C4-2B (cell line): ENCODE measurements at regions not wholly inside any gene's neighbourhood (a gene's known extent, or its start where the extent isn't known, plus 50 kb on each side); places are given as distances from the start of the nearest gene placed in this dataset.

Experiments
- ZFX ChIP-seq: fragments of 450-650 bp; IDR thresholded peaks from 2 replicates; pipeline ENCODE4 v1.6.1; 2017
- TF ChIP-seq, protein P1 (sequence below): fragments of 450-650 bp; conservative IDR thresholded peaks from 2 replicates; pipeline ENCODE4 v1.5.1; 2017; ENCODE audit warnings: mild to moderate bottlenecking

DNA sequence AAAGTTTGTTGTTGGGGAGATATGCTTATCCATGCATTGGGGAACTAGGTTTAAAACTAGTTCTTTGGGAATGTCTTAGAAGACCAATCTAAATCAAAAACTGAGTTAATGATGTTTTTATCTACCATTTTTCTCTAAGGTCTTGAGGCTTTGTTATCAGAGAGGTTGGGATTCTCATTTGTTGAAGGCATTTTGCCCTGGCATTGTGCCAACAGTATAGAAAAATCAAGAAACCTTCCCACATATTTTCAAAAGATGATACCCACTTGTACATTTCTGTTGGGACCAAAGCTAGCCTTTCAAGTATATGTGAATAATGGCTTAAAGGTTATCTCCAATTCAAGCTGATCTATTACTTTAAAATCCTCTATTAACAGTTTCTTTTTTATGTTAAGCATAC, 419.8 kb upstream of the KIF2A start:
- TF ChIP-seq, protein P1, sequence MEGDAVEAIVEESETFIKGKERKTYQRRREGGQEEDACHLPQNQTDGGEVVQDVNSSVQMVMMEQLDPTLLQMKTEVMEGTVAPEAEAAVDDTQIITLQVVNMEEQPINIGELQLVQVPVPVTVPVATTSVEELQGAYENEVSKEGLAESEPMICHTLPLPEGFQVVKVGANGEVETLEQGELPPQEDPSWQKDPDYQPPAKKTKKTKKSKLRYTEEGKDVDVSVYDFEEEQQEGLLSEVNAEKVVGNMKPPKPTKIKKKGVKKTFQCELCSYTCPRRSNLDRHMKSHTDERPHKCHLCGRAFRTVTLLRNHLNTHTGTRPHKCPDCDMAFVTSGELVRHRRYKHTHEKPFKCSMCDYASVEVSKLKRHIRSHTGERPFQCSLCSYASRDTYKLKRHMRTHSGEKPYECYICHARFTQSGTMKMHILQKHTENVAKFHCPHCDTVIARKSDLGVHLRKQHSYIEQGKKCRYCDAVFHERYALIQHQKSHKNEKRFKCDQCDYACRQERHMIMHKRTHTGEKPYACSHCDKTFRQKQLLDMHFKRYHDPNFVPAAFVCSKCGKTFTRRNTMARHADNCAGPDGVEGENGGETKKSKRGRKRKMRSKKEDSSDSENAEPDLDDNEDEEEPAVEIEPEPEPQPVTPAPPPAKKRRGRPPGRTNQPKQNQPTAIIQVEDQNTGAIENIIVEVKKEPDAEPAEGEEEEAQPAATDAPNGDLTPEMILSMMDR = no peak
- TF ChIP-seq ZFX = no peak
